PC-9 (cell line): ENCODE measurements at regions not wholly inside any gene's neighbourhood (a gene's known extent, or its start where the extent isn't known, plus 50 kb on each side); places are given as distances from the start of the nearest gene placed in this dataset.
"Not testable (repeated sequence)": the region's sequence is repeated elsewhere in the genome, so short reads cannot be mapped to it uniquely, and the experiment has no call there.

Source experiments
- BruUV-seq: library from RNA; stranded (reverse); fragments of 400-500 nt; replicated peaks from 2 replicates; lab custom pipeline; 2021; lab: Mats Ljungman, UMichigan
- CTCF ChIA-PET: fragments of 300-600 bp; sonication (Branson Sonifier 250); formaldehyde crosslinking; loops from one replicate; lab custom pipeline; 2022; ENCODE audit warnings: antibody characterized with exemption; lab: Charles Lee
- POLR2A ChIA-PET: fragments of 300-600 bp; sonication (Branson Sonifier 250); formaldehyde crosslinking; loops from one replicate; lab custom pipeline; 2022; ENCODE audit warnings: antibody characterized with exemption; ENCODE audit not compliant: unreplicated experiment; lab: Charles Lee
- DNase-seq, 2 experiments: peaks; one replicate each; pipeline versions ENCODE4 v3.0.0 to v3.0.0-alpha.2; 2015 to 2022; ENCODE audit warnings: mixed read lengths in 1 of 2
- H2AFZ ChIP-seq: fragments of 200-600 bp; sonication (generic); 2 replicates; pipeline ENCODE4 v1.8.1; 2017; ENCODE audit warnings: antibody characterized with exemption
- H3F3A ChIP-seq: fragments of 200-600 bp; sonication (generic); 2 replicates; pipeline ENCODE4 v1.8.1; 2017; ENCODE audit warnings: antibody characterized with exemption, mild to moderate bottlenecking, low read depth; ENCODE audit not compliant: insufficient read depth
- H3K27ac ChIP-seq: fragments of 200-600 bp; sonication (generic); 2 replicates; pipeline ENCODE4 v1.6.1; 2016; ENCODE audit warnings: mixed run types
- H3K27me3 ChIP-seq: fragments of 200-600 bp; sonication (generic); 2 replicates; pipeline ENCODE4 v1.6.1; 2016; ENCODE audit warnings: low read depth, mixed run types; ENCODE audit not compliant: insufficient read depth
- H3K36me3 ChIP-seq: fragments of 200-600 bp; sonication (generic); 2 replicates; pipeline ENCODE4 v1.6.1; 2016; ENCODE audit warnings: low read depth, mixed run types
- H3K4me1 ChIP-seq: fragments of 200-600 bp; sonication (generic); replicated peaks from 2 replicates; pipeline ENCODE4 v1.6.1; 2016; ENCODE audit warnings: mixed run types; ENCODE audit not compliant: insufficient read depth
- H3K4me2 ChIP-seq: fragments of 200-600 bp; sonication (generic); 2 replicates; pipeline ENCODE4 v1.6.1; 2017; ENCODE audit warnings: mixed run types
- H3K4me3 ChIP-seq: fragments of 200-600 bp; sonication (generic); 2 replicates; pipeline ENCODE4 v1.6.1; 2016; ENCODE audit warnings: mixed run types
- H3K79me2 ChIP-seq: fragments of 200-600 bp; sonication (generic); 2 replicates; pipeline ENCODE4 v1.6.1; 2017; ENCODE audit warnings: low read depth, mixed run types
- H3K9me2 ChIP-seq: fragments of 200-600 bp; sonication (generic); 2 replicates; pipeline ENCODE4 v1.8.1; 2017; ENCODE audit warnings: mild to moderate bottlenecking; ENCODE audit not compliant: insufficient read depth
- H3K9me3 ChIP-seq: fragments of 200-600 bp; sonication (generic); 2 replicates; pipeline ENCODE4 v1.8.1; 2016; ENCODE audit warnings: low read depth; ENCODE audit not compliant: insufficient read depth
- H4K20me1 ChIP-seq: fragments of 200-600 bp; sonication (generic); 2 replicates; pipeline ENCODE4 v1.8.1; 2017; ENCODE audit not compliant: insufficient read depth
- intact Hi-C: fragments of 100-400 bp; cut with micrococcal nuclease; formaldehyde crosslinking; loops from one replicate; pipeline ENCODE4 v1.10.0; 2022; ENCODE audit not compliant: unreplicated experiment

DNA sequence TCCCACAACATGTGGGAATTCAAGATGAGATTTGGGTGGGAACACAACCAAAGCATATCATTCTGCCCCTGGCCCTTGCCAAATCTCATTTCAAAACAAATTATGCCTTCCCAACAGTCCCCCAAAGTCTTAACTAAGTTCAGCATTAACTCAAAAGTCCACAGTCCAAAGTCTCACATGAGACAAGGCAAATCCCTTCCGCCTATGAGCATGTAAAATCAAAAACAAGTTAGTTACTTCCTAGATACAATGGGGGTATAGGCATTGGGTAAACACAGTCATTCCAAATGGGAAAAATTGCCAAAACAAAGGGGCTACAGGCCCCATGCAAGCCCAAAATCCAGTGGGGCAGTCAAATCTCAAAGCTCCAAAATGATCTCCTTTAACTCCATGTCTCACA is 93.1 kb downstream of the UNC93B1 start:
- POLR2A ChIA-PET, H3K4me3 ChIP-seq, BruUV-seq, H3K9me2 ChIP-seq, DNase-seq, H3K4me2 ChIP-seq, CTCF ChIA-PET, H3K79me2 ChIP-seq, H3K9me3 ChIP-seq, H3K4me1 ChIP-seq, intact Hi-C loops, H2AFZ ChIP-seq, H4K20me1 ChIP-seq, H3K27ac ChIP-seq, H3F3A ChIP-seq, H3K36me3 ChIP-seq: not testable (repeated sequence)
- peaks cover 19% of the 10 kb centered on the region for H3K27me3 ChIP-seq

DNA sequence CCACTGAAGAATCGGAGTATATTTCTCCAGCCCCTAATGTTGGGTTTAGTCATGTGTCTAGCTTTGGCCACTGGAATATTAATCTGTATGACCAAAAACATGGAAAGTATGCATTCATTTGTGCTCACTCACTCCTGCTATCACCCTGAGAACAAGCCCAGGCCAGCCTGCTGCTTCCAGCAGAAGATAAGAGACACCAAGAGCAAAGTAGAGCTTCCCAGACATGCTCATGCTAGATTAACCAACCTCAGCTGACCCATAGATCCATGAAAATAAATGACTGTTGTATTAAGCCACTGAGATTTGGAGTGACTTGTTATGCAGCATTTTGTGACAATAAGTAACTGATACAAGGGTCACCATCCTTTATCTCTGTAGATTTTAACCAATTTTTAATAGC is 96.9 kb downstream of the UNC93B1 start:
- H3K4me1 ChIP-seq, H2AFZ ChIP-seq, H3K79me2 ChIP-seq, H3K9me3 ChIP-seq, H3F3A ChIP-seq, H3K36me3 ChIP-seq, POLR2A ChIA-PET, BruUV-seq, H3K27ac ChIP-seq, CTCF ChIA-PET, H3K4me2 ChIP-seq, H4K20me1 ChIP-seq, H3K4me3 ChIP-seq, H3K9me2 ChIP-seq, DNase-seq, intact Hi-C loops: not testable (repeated sequence)
- H3K27me3 ChIP-seq: peaks cover 25% of the 10 kb centered on the region

DNA sequence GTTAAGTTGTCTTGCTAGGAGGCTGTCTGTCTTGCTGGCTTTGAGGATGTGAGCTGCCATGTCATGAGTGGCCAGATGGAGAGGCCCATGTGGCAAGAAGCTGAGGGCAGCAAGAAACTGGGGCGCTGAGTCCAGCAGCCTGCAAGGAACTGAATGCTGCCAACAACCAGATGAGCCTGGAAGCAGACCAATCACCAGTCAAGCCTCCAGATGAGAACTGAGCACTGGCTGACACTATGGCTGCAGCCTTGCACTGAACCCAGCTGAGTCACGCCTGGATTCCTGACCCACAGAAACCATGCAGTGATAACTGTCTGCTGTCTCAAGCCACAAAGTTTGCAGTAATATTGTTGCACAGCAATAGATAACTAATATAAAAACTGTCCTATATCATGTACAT is 104.4 kb downstream of the UNC93B1 start:
- CTCF ChIA-PET, H3K9me2 ChIP-seq, POLR2A ChIA-PET, H3K36me3 ChIP-seq, H3K27ac ChIP-seq, H3K27me3 ChIP-seq, H3K4me2 ChIP-seq, DNase-seq, intact Hi-C loops, H3K4me1 ChIP-seq, H3F3A ChIP-seq, H2AFZ ChIP-seq, H3K9me3 ChIP-seq, H4K20me1 ChIP-seq, H3K4me3 ChIP-seq, H3K79me2 ChIP-seq, BruUV-seq: not testable (repeated sequence)

DNA sequence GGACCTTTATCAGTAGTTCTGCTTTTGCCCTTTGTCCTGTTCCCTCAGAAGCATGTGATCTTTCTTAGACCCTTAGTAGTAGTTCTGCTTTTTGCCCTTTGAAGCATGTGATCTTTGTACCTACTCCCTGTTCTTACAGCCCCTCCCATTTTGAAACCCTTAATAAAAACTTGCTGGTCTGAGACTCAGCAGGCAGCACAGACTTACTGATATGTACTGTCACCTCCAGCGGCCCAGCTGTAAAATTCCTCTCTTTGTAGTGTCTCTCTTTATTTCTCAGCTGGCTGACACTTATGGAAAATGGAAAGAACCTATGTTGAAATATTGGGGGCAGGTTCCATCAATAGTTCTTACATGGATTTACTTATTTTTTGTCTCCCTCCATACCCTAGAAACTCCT is 110.4 kb downstream of the UNC93B1 start:
- H3K27me3 ChIP-seq: peaks cover 28% of the 10 kb centered on the region
- BruUV-seq, H3K9me2 ChIP-seq, H4K20me1 ChIP-seq, H3K36me3 ChIP-seq, H3K79me2 ChIP-seq, H3K27ac ChIP-seq, H3K4me2 ChIP-seq, H3K4me3 ChIP-seq, DNase-seq, H3F3A ChIP-seq, CTCF ChIA-PET, POLR2A ChIA-PET, H2AFZ ChIP-seq, intact Hi-C loops, H3K4me1 ChIP-seq, H3K9me3 ChIP-seq: not testable (repeated sequence)

DNA sequence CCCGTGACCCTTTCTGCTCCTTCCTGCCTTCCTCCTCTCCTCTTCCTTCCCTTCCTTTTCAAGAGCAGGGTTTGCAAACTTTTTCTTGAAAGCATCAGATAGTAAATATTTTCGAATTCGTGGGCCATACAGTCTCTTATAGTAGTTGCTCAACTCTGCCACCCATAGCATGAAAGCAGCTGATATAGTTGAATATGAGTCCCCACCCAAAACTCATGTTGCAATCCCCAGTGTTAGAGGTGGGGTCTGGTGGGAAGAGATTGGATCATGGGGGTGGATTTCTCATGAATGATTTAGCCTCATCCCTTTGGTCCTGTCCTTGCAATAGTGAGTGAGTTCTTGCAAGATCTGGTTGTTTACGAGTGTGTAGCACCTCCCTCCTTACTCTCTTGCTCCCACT is 114.3 kb downstream of the UNC93B1 start:
- intact Hi-C loops, CTCF ChIA-PET, H2AFZ ChIP-seq, H3K4me2 ChIP-seq, H4K20me1 ChIP-seq, BruUV-seq, DNase-seq, H3K36me3 ChIP-seq, H3K27ac ChIP-seq, H3F3A ChIP-seq, H3K4me1 ChIP-seq, H3K9me2 ChIP-seq, H3K9me3 ChIP-seq, H3K4me3 ChIP-seq, POLR2A ChIA-PET, H3K79me2 ChIP-seq: not testable (repeated sequence)
- peaks cover 63% of the 10 kb centered on the region for H3K27me3 ChIP-seq

DNA sequence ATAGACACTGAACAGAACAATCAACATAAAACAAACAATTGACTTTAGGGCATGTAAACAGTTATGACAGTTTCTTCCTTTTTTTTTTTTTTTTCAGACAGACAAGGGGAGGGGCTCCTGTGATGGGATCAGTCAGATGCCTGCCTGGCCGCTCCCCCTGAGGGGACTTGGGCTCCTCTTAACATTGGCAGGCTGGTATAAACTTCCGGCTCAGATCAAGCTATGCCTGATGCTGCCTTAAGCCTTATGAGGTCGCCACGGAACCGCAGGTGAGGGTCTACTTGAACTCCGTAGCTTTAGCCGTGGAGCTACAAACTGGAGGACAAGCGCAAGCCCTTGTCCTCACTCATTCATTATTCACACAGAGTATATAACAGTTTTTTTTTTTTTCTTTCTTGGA is 115.8 kb downstream of the UNC93B1 start:
- intact Hi-C loops, H2AFZ ChIP-seq, H4K20me1 ChIP-seq, H3K27ac ChIP-seq, H3K4me1 ChIP-seq, H3K79me2 ChIP-seq, H3K9me3 ChIP-seq, DNase-seq, CTCF ChIA-PET, H3K9me2 ChIP-seq, POLR2A ChIA-PET, H3K4me3 ChIP-seq, H3K4me2 ChIP-seq, H3F3A ChIP-seq, BruUV-seq, H3K36me3 ChIP-seq: not testable (repeated sequence)
- H3K27me3 ChIP-seq: peaks cover 79% of the 10 kb centered on the region

DNA sequence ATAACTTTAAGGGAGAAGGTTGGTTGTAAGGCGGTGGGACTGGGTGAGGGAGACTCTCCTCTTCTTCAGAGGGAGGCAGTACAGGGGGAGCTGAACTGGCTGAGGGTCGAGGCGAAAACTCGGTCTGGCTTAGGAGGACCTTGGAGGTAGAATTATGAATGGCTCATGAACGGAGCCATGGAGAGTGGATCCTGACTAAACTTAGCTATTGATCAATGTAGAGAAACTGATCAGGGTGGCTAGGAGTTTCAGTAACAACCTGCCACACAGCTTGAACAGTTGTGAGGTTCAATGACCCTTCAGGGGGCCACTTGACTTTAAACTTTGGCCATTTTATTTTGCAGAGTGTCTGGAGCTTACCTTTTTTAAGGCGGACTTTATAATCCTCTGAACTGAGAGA is 117.2 kb downstream of the UNC93B1 start:
- H3F3A ChIP-seq, DNase-seq, H3K27ac ChIP-seq, BruUV-seq, H3K4me1 ChIP-seq, H3K9me2 ChIP-seq, H3K4me3 ChIP-seq, intact Hi-C loops, H3K9me3 ChIP-seq, H3K79me2 ChIP-seq, H3K36me3 ChIP-seq, H4K20me1 ChIP-seq, H2AFZ ChIP-seq, H3K4me2 ChIP-seq, CTCF ChIA-PET: not testable (repeated sequence)
- POLR2A ChIA-PET: interaction anchor here (0.6 kb wide), 1 partner anchor 818 kb away, joined by 4 read pairs; no protein-coding TSS in a partner anchor
- H3K27me3 ChIP-seq: peaks cover 90% of the 10 kb centered on the region

DNA sequence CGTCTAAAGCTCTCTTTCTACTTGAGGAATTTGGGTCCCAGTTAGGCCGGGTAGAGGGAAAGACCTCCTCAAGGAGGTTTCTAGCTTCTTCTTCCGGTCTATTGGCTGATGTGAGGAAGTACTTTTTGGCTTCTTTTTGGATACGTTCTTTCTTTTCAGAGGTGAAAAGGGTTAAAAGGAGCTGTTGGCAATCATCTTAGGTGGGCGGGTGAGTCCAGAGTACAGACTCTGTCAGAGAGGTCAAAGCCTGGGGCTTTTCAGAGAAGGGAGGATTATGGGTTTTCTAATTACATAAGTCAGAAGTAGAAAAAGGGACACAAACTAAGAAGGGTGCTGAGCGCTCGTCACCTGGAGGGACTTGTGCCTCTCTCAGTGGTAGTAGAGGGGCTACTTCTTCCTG is 117.7 kb downstream of the UNC93B1 start:
- intact Hi-C loops, H3K36me3 ChIP-seq, BruUV-seq, POLR2A ChIA-PET, H2AFZ ChIP-seq, H3K9me3 ChIP-seq, H3K9me2 ChIP-seq, CTCF ChIA-PET, H3K79me2 ChIP-seq, DNase-seq, H3K4me3 ChIP-seq, H3K4me2 ChIP-seq, H3K4me1 ChIP-seq, H4K20me1 ChIP-seq, H3F3A ChIP-seq, H3K27ac ChIP-seq: not testable (repeated sequence)
- peaks cover 95% of the 10 kb centered on the region for H3K27me3 ChIP-seq
